NOMO-1 treated with dmso at 0.1 percent for 144 hours (cell line): ENCODE measurements at regions not wholly inside any gene's neighbourhood (a gene's known extent, or its start where the extent isn't known, plus 50 kb on each side); places are given as distances from the start of the nearest gene placed in this dataset.

Experiments
- DNase-seq: peaks from one replicate; lab custom pipeline; 2025; ENCODE audit not compliant: unreplicated experiment; lab: John Stamatoyannopoulos, UW

DNA sequence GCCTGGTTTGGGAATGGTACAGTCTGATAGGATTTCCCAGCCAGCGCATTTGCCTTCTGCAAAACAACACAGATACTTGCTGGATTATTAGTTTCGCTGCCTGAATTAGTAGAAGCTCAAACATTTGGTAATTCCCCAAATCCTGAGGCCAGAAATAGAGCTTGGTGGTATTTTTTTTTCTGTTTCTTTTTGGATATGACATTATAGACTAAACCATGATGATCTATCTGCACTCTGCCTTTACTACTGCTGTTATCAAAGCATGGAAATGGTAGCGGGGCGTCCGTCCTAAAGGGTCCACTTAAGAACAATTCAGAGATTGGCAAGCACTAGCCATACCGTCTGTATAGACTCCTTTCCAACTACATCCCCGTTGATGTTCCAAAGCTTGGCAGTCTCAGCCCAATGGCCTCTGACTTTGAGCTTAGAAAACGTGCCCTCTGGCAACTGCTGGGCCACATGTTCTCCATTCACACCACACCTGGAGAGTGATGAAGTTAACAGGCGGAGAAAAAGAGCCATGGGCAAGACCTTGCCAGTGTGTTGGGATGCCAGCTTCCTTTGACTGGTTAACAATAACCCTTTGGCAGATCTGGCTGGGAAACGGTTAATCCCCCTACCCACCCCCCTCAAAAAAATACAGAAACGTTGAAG is 241.0 kb upstream of the NR2F2 start:
- DNase-seq: no peak

DNA sequence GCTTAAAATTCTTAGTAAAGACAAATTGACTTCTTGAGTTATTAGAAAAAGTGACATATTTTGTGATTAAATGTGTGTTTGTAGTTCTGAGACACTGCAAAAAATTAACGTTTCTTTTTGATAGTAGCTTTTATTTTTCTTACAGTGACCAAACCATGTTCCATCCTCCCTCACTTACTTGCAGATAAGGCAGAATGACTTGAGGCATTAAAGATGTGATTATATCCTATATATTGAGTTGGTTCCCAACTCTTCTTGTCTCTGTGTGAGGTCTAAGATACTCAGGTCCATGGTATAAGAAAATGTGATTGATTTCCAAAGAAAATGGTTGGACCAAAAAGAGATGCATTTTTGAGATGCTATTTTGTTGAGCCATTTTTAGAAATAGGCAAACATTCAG is 238.3 kb upstream of the NR2F2 start:
- no peak for DNase-seq

GRCh38 chr15:96093063-96093462 is 237.4 kb upstream of the NR2F2 start:
- no peak for DNase-seq

DNA sequence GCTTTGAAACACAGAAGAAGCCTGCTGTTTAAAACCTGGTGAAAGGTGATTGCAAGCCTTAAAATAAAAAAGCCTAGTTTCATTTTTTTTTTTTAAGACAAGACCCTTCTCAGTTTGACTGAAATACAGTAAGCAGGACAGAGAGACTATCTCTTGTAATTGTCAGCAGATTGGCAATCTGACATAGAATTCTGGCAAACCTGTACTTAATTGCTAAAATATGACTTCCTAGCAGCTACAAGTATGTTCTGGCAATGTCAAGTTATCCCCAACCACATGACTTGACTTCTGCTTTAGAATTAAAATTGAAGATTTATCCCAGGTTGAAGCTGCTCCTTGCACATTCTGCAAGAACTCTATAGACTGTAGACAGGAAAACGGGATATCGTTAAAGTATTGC is 232.8 kb upstream of the NR2F2 start:
- no peak for DNase-seq

DNA sequence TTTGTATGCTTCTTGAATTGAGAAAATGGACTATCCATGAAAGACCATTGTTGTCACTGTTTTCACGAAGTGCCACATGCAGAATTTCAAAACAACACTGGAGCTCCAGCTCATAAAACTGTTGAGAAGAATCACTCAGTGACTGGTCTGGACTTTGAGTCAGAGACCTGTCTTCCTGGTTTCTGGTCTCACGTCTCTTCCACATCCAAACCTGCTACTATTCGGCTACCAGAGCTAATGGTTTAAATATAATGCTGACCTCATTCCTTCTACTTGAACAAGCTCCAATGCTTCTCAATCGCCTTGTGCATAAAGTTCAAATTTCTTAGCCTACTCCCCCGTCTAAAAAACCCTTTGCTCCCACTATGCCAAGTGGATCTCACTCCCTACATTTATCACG is 227.9 kb upstream of the NR2F2 start:
- no peak for DNase-seq

DNA sequence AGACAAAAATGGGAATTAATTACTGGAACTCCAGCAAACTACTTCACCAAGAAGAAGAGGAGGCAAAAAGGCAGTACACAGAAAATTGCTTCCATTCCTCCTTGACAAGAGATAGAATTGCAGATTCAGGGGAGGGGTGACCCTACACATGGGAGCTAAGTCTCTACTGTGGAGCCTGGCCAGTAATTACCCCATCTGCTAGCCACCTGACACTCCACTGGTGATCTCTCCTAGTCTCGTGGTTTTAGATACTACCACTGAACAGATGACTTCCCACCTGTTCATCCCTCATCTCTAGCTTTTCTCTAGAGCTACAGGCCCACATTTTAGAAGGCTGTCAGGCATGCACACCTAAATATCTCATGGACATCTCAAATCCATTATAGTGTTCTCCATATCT is 224.3 kb upstream of the NR2F2 start:
- DNase-seq: no peak

- no peak for DNase-seq
Measured at GRCh38 chr15:96106628-96107027, 223.9 kb upstream of the NR2F2 start.

DNA sequence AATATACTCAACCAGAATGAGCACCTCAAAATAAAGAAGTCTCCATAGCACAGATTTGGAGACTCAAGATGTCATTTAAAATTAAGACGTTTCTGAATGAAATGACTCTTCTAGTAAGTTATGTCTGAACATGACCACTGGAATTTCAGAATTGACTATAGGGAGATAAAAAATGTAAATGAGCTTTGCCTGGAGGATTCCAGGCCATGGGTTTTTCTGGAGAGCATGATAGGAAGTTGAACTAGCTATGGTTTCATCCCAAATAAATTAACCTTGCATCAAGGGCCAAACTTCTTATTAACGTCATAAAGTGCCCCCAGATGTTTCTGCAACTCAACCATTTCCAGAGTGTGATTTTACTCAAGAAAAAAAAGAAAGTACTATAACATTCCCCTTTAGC is 222.6 kb upstream of the NR2F2 start:
- no peak for DNase-seq

GRCh38 chr15:96108405-96108804 is 222.1 kb upstream of the NR2F2 start:
- no peak for DNase-seq

GRCh38 chr15:96109820-96110219 is 220.7 kb upstream of the NR2F2 start:
- DNase-seq: no peak

DNA sequence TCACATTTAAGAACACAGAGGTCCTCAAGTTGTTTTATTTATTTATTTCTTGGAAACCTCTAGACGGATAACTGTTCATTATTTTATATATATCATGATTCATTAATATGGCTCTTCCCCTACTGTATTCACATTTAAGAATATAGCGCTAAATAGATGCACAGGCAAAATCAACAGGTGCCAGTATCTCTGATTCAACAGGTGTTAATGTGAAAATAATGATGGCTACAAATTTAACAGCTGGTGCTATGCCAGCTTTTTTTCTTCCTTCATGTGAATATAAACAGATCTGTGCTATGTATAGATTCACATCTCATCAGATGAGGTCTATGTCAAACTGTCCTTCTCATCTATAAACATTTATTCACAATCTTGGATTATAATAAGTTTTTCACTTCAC is 218.5 kb upstream of the NR2F2 start:
- no peak for DNase-seq

GRCh38 chr15:96115642-96116041 is 214.9 kb upstream of the NR2F2 start:
- no peak for DNase-seq

DNA sequence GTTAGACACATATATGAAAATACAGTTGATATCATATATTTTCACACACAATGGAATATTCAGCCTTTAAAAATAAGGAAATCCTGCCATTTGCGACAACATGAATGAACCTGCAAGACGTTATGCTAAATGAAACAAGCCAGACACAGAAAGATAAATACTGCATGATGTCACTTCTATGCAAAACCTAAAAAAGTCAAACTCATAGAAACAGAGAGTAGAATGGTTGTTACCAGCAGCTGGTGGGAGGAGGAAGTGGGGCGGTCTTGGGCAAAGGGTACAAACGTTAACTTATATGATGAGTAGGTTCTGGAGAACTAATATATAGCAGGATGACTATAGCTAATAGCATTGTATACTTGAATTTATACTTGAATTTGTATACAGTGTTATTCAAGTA is 213.2 kb upstream of the NR2F2 start:
- no peak for DNase-seq

DNA sequence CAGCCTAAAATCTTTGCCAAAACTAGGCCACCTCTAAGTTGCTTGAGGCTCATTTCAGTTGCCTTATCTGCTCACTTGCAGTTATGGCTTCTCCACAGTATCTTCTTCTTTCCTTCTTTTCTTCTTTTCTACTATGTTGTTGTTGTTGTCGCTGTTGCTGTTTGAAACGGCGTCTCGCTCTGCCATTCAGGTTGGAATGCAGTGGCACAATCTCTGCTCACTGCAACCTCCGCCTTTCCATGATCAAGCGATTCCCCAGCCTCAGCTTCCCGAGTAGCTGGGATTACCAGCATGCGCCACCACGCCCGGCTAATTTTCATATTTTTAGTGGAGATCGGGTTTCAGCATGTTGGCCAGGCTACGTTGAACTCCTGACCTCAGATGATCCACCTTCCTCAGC is 210.8 kb upstream of the NR2F2 start:
- no peak for DNase-seq

DNA sequence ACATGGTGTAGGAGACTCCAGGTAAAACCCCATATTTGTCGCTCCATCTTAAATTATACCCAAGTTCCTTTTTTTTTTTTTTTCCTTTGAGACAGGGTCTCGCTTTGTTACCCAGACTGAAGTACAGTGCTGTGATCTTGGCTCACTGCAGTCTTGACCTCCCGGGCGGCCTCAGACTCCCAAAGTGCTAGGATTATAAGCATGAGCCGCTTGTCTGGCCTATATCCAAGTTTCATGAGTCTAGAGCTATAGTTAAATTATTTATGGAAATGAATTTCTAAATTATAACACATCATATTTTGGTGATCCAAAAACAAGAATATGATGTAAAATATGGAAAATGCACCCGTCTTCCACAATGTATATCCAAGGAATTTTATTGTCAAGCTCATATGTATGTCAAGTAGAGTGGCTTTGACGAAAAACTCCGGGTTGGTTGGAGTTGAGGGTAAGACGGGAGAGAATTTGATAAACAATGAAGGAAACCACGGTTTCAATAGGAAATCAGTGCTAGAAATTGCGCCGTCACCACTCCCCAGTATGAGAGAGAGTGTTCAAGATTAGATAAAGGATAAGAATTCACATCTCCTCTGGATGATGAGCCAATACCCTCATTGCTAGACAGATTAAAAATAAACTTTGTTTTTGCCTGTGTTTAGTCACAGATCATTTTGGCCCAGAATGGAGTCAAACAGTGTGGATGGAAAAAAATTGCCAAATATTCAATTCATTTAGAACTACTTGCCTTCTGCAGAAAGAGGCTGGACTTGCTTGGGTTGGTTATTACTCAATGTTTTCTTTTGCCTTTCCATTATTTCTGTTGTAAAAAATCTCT is 209.2 kb upstream of the NR2F2 start:
- DNase-seq: no peak

- no peak for DNase-seq
Measured at GRCh38 chr15:96122077-96123027, 208.1 kb upstream of the NR2F2 start.

DNA sequence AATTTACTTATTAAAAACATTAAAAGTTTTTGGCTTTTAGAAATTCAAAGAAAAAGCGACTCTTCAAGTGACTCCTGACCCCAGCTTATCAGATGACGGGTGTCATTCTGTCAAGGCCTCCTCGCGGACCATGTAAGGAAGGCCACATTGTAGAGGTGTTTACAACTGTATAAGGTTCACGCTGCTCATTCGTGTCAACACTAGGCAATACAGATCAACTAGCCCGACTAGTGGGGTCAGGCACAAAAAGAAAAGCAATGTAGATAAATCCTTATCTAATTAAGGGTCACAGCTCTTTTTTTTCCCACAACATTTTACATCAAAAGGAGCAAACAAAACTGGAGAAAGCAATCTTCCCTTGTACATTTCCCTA is 207.5 kb upstream of the NR2F2 start:
- no peak for DNase-seq

- DNase-seq: no peak
Measured at GRCh38 chr15:96123630-96124187, 206.8 kb upstream of the NR2F2 start.

DNA sequence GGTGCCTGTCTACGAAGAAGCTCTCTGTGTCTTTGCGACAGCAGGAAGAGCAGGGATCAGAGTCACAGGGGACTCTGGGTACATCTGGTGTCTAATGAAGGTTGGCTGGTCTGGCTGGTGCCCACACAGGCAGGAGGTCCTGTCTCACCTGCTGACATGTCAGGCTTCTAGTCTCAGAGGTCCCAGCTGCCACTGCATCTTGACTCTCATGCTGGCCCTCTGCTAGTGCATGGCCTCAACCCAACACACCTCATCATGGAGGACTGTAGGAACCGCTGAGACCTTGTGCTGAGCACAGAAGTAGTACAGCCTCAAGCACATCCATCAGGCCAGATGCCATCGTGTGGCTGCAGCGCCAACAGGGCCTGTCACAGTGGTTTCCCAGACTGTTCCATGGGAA is 206.1 kb upstream of the NR2F2 start:
- DNase-seq: no peak

- no peak for DNase-seq
Measured at GRCh38 chr15:96125721-96126415, 204.6 kb upstream of the NR2F2 start.

GRCh38 chr15:96126859-96127258 is 203.6 kb upstream of the NR2F2 start:
- no peak for DNase-seq
